SK-N-SH treated with all-trans-retinoic acid at 6 μM for 48 hours (cell line): ENCODE measurements at regions not wholly inside any gene's neighbourhood (a gene's known extent, or its start where the extent isn't known, plus 50 kb on each side); places are given as distances from the start of the nearest gene placed in this dataset.

Experiments
- OSR1 ChIP-seq: fragments of 250-450 bp; sonication (Bioruptor Pico); IDR thresholded peaks from 2 replicates; pipeline ENCODE4 v1.8.0; 2022; ENCODE audit warnings: moderate library complexity, mild to moderate bottlenecking, inconsistent platforms
- ZFP3 ChIP-seq: fragments of 250-450 bp; sonication (Bioruptor Pico); IDR thresholded peaks from 2 replicates; pipeline ENCODE4 v1.5.0; 2020; ENCODE audit warnings: mild to moderate bottlenecking, moderate library complexity
- TF ChIP-seq, protein P1 (sequence below): fragments of 250-450 bp; sonication (Bioruptor Pico); IDR thresholded peaks from 2 replicates; pipeline ENCODE4 v1.8.0; 2020; ENCODE audit warnings: mild to moderate bottlenecking, moderate library complexity, borderline replicate concordance
- TF ChIP-seq, protein P2 (sequence below): fragments of 250-450 bp; sonication (Bioruptor Pico); IDR thresholded peaks from 2 replicates; pipeline ENCODE4 v1.5.1; 2021; ENCODE audit warnings: mild to moderate bottlenecking, moderate library complexity

DNA sequence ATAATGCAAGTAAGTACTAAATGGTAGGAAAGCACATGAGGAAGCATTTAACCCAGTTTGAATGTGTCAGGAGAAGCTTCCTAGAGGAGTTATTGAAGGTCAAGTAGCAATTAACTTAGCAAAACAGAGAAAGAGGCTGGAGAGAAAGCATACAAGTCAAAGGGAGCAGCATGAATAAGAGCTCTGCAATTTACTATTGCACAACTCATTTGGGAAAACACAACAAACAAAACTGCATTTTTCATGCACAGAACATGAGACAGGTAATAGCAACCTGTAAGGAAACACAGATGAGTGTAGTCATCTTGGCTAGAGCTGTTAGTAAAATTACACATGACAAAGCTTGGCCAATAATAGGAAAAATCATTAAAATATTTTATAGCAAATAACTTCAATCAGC is 538.1 kb downstream of the PPP4R3C start:
- TF ChIP-seq OSR1 (CRISPR knock-in tag) (no peak), ZFP3 (CRISPR knock-in tag) (no peak)
- TF ChIP-seq, protein P1, sequence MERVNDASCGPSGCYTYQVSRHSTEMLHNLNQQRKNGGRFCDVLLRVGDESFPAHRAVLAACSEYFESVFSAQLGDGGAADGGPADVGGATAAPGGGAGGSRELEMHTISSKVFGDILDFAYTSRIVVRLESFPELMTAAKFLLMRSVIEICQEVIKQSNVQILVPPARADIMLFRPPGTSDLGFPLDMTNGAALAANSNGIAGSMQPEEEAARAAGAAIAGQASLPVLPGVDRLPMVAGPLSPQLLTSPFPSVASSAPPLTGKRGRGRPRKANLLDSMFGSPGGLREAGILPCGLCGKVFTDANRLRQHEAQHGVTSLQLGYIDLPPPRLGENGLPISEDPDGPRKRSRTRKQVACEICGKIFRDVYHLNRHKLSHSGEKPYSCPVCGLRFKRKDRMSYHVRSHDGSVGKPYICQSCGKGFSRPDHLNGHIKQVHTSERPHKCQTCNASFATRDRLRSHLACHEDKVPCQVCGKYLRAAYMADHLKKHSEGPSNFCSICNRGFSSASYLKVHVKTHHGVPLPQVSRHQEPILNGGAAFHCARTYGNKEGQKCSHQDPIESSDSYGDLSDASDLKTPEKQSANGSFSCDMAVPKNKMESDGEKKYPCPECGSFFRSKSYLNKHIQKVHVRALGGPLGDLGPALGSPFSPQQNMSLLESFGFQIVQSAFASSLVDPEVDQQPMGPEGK (CRISPR knock-in tag) = no peak
- TF ChIP-seq, protein P2, sequence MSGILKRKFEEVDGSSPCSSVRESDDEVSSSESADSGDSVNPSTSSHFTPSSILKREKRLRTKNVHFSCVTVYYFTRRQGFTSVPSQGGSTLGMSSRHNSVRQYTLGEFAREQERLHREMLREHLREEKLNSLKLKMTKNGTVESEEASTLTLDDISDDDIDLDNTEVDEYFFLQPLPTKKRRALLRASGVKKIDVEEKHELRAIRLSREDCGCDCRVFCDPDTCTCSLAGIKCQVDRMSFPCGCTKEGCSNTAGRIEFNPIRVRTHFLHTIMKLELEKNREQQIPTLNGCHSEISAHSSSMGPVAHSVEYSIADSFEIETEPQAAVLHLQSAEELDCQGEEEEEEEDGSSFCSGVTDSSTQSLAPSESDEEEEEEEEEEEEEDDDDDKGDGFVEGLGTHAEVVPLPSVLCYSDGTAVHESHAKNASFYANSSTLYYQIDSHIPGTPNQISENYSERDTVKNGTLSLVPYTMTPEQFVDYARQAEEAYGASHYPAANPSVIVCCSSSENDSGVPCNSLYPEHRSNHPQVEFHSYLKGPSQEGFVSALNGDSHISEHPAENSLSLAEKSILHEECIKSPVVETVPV (CRISPR knock-in tag) = no peak
